ENCODE measurements at regions not wholly inside any gene's neighbourhood (a gene's known extent, or its start where the extent isn't known, plus 50 kb on each side); places are given as distances from the start of the nearest gene placed in this dataset.
"Not testable (repeated sequence)": the region's sequence is repeated elsewhere in the genome, so short reads cannot be mapped to it uniquely, and the experiment has no call there.

- Histone ChIP-seq H4K8ac (ENCODE audit: low read depth in 2 of 2, low read length in 2 of 2) (no peak overlapping the region), H4K91ac (ENCODE audit: insufficient read depth, low read depth, low read length) (no peak overlapping the region), H3K9me3 (ENCODE audit: control insufficient read depth, insufficient read depth, low read length) (peaks cover 9% of the 10 kb centered on the region; the same call in 1 of the 2 replicates), H3K4ac (ENCODE audit: low read depth, low read length) (no peak overlapping the region), H3K27me3 (ENCODE audit: control insufficient read depth, insufficient read depth, low read length) (no peaks in the 10 kb centered on the region), H3K27ac (ENCODE audit: insufficient read depth, low read length) (no peak overlapping the region), H3K23ac (ENCODE audit: low read depth, low read length) (no peak overlapping the region), H2AFZ (replicated peaks; ENCODE audit: low read length, poor library complexity) (no peak overlapping the region), H2BK15ac (ENCODE audit: low read depth, low read length) (no peak overlapping the region), H3K18ac (ENCODE audit: low read depth, low read length) (no peak overlapping the region), H3K4me1 (ENCODE audit: control insufficient read depth, insufficient read depth, low read length) (no peaks in the 10 kb centered on the region), H4K20me1 (ENCODE audit: insufficient read depth, low read length) (no peaks in the 10 kb centered on the region), H2BK5ac (ENCODE audit: low read depth, low read length, poor library complexity, severe bottlenecking) (no peak overlapping the region), H3K4me3 (ENCODE audit: insufficient read depth, low read depth, low read length) (no peak overlapping the region), H2AK5ac (ENCODE audit: low read depth, low read length) (no peak overlapping the region), H3K9me1 (ENCODE audit: insufficient read depth, low read length) (no peaks in the 10 kb centered on the region), H3K9ac (ENCODE audit: low read depth, low read length) (no peak overlapping the region), H3K4me2 (ENCODE audit: low read depth, low read length) (no peak overlapping the region), H2BK20ac (ENCODE audit: low read depth, low read length) (no peak overlapping the region), H4K5ac (ENCODE audit: low read depth, low read length) (no peak overlapping the region), H2AK9ac (replicated peaks; ENCODE audit: low read depth, low read length, poor library complexity) (no peak overlapping the region), H3K36me3 (ENCODE audit: control insufficient read depth, insufficient read depth, low read length) (no peaks in the 10 kb centered on the region), H3K14ac (replicated peaks; ENCODE audit: low read depth, low read length) (no peak overlapping the region), H3K79me1 (ENCODE audit: low read depth in 1 of 2, low read length in 2 of 2) (no peaks in the 10 kb centered on the region), H2BK120ac (ENCODE audit: low read depth, low read length) (no peak overlapping the region), H3K56ac (ENCODE audit: extremely low read depth, insufficient read depth, low read length) (no peak overlapping the region)
- ATAC-seq (ENCODE audit: low read depth) = no peak
- 60% methylated on average over 1 of the region's 3 CpGs; no CpG with 5 or more reads in 1 of the 2 experiments for WGBS, 2 experiments (ENCODE audit: extremely low coverage in 2 of 2, insufficient read length in 1 of 2)
- intact Hi-C loops (cut with micrococcal nuclease) = no loop called here
- ChIA-PET POLR2A (ENCODE audit: unreplicated experiment) (no interaction called here), CTCF (no interaction called here)
- BruUV-seq (replicated peaks) = no TSS peak
- TF ChIP-seq BHLHE40 (IDR thresholded peaks at IDR 0.05; ENCODE audit: low read depth, low read length) = no peak
- no peak for TF ChIP-seq MXI1 (IDR thresholded peaks at IDR 0.05; ENCODE audit: borderline replicate concordance, low read depth, low read length)
- TF ChIP-seq RAD21 (IDR thresholded peaks at IDR 0.05; ENCODE audit: low read length) = no peak
- TF ChIP-seq NFE2L2 (IDR thresholded peaks at IDR 0.05; ENCODE audit: low read depth, low read length) = no peak
- TF ChIP-seq MAFK (IDR thresholded peaks at IDR 0.05; ENCODE audit: low read depth, low read length) = no peak
- TF ChIP-seq FOS (IDR thresholded peaks at IDR 0.05; ENCODE audit: low read depth, low read length) = no peak
- TF ChIP-seq SMC3 (IDR thresholded peaks at IDR 0.05; ENCODE audit: low read depth, low read length) = no peak
- no peak for TF ChIP-seq ELK1 (IDR thresholded peaks at IDR 0.05; ENCODE audit: borderline replicate concordance, low read depth, low read length)
- dilution Hi-C loops (cut with HindIII; ENCODE audit: low sequenced_read_pairs, unreplicated experiment) = no loop called here
- no peak for DNase-seq
- in situ Hi-C loops (cut with MboI; ENCODE audit: low sequenced_read_pairs) = no loop called here
Measured at GRCh38 chr20:30630761-30631160, 626.7 kb upstream of the DEFB115 start.

DNA sequence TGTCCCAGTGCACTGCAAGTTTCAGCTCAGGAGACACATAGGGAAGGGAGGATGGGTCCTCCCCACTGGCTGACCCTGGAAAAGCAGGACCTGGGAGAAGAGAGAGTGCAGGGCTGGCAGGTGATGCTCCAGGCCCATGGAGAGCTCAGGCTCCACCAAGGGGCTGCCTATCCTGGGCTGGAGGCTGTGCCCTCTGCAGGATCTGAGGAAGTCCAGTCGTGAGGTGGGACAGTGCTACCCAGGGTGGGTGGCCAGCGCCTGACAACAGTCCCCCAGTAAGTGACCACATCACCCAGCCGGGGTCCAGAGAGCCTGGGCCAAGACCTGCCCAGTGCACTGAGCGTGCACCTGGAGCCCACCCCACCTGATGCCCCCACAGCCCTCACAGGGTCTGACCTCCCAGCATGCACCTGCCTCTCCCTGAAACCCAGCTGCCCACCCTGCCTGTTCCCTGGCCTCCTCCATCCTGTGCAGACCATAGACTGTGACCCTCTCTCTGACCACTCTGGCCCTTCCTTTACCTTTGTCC lies 626.1 kb upstream of the DEFB115 start:
- H3K56ac ChIP-seq (ENCODE audit: extremely low read depth, insufficient read depth, low read length); H4K5ac ChIP-seq (ENCODE audit: low read depth, low read length); H3K27me3 ChIP-seq (ENCODE audit: control insufficient read depth, insufficient read depth, low read length); H3K9me3 ChIP-seq (ENCODE audit: control insufficient read depth, insufficient read depth, low read length); H2AK5ac ChIP-seq (ENCODE audit: low read depth, low read length); H2BK5ac ChIP-seq (ENCODE audit: low read depth, low read length, poor library complexity, severe bottlenecking); H3K4ac ChIP-seq (ENCODE audit: low read depth, low read length); H2BK20ac ChIP-seq (ENCODE audit: low read depth, low read length); H4K20me1 ChIP-seq (ENCODE audit: insufficient read depth, low read length); H4K8ac ChIP-seq (ENCODE audit: low read depth in 2 of 2, low read length in 2 of 2); H2BK15ac ChIP-seq (ENCODE audit: low read depth, low read length); DNase-seq; intact Hi-C loops (cut with micrococcal nuclease); H4K91ac ChIP-seq (ENCODE audit: insufficient read depth, low read depth, low read length); BruUV-seq (replicated peaks); H3K4me1 ChIP-seq (ENCODE audit: control insufficient read depth, insufficient read depth, low read length); ATAC-seq (ENCODE audit: low read depth); H3K9me1 ChIP-seq (ENCODE audit: insufficient read depth, low read length); H3K79me1 ChIP-seq (ENCODE audit: low read depth in 1 of 2, low read length in 2 of 2); dilution Hi-C loops (cut with HindIII; ENCODE audit: low sequenced_read_pairs, unreplicated experiment); H3K27ac ChIP-seq (ENCODE audit: insufficient read depth, low read length); H3K4me3 ChIP-seq (ENCODE audit: insufficient read depth, low read depth, low read length); H2AFZ ChIP-seq (replicated peaks; ENCODE audit: low read length, poor library complexity); in situ Hi-C loops (cut with MboI; ENCODE audit: low sequenced_read_pairs); CTCF ChIA-PET; H3K18ac ChIP-seq (ENCODE audit: low read depth, low read length); H3K14ac ChIP-seq (replicated peaks; ENCODE audit: low read depth, low read length); H3K4me2 ChIP-seq (ENCODE audit: low read depth, low read length); H3K36me3 ChIP-seq (ENCODE audit: control insufficient read depth, insufficient read depth, low read length); H2BK120ac ChIP-seq (ENCODE audit: low read depth, low read length); H3K9ac ChIP-seq (ENCODE audit: low read depth, low read length); POLR2A ChIA-PET (ENCODE audit: unreplicated experiment); H3K23ac ChIP-seq (ENCODE audit: low read depth, low read length); H2AK9ac ChIP-seq (replicated peaks; ENCODE audit: low read depth, low read length, poor library complexity): not testable (repeated sequence)
- 0% methylated on average over 1 of the region's 4 CpGs; no CpG with 5 or more reads in 1 of the 2 experiments for WGBS, 2 experiments (ENCODE audit: extremely low coverage in 2 of 2, insufficient read length in 1 of 2)
